SK-N-MC (cell line): ENCODE measurements at regions not wholly inside any gene's neighbourhood (a gene's known extent, or its start where the extent isn't known, plus 50 kb on each side); places are given as distances from the start of the nearest gene placed in this dataset.

Source experiments
- DNase-seq: peaks from one replicate; pipeline ENCODE4 v3.0.0-alpha.2; 2011; ENCODE audit warnings: low read depth, low spot score
- H3K27ac ChIP-seq: fragments of 200-600 bp; sonication (generic); 2 replicates; pipeline ENCODE4 v1.5.1; 2016; ENCODE audit warnings: mixed run types
- H3K36me3 ChIP-seq: fragments of 200-600 bp; sonication (generic); 2 replicates; pipeline ENCODE4 v1.6.1; 2017; ENCODE audit warnings: antibody characterized with exemption, low read length, mixed read lengths; ENCODE audit not compliant: insufficient read depth
- H3K4me3 ChIP-seq: fragments of 200-600 bp; sonication (generic); 2 replicates; pipeline ENCODE4 v1.5.1; 2016
- H3K9ac ChIP-seq: fragments of 200-600 bp; sonication (generic); 2 replicates; pipeline ENCODE4 v1.8.0; 2017; ENCODE audit warnings: mixed run types, mixed read lengths; ENCODE audit not compliant: insufficient read length
- H3K9me3 ChIP-seq: fragments of 200-600 bp; sonication (generic); 2 replicates; pipeline ENCODE4 v1.6.1; 2017; ENCODE audit warnings: low read depth, mild to moderate bottlenecking, antibody characterized with exemption, low read length, moderate library complexity, mixed read lengths
- EZH2 ChIP-seq: fragments of 200-600 bp; sonication (generic); IDR thresholded peaks from one replicate; pipeline ENCODE4 v1.6.1; 2017; ENCODE audit warnings: antibody characterized with exemption
- FOXP2 ChIP-seq: optimal IDR thresholded peaks from 2 replicates; pipeline ENCODE3; 2011; ENCODE audit warnings: mild to moderate bottlenecking, moderate library complexity; ENCODE audit not compliant: insufficient read depth; ENCODE audit errors: extremely low read length, control extremely low read depth
- POLR2AphosphoS5 ChIP-seq: IDR thresholded peaks from 2 replicates; pipeline ENCODE4 v1.6.1; 2012; ENCODE audit warnings: mild to moderate bottlenecking, low read depth, low read length, borderline replicate concordance

GRCh38 chr4:100949350-100949935 is 397.9 kb downstream of the PPP3CA start:
- H3K9ac ChIP-seq: no peak overlapping the region
- no peak overlapping the region for H3K4me3 ChIP-seq
- no peaks in the 10 kb centered on the region for H3K9me3 ChIP-seq
- no peaks in the 10 kb centered on the region for H3K36me3 ChIP-seq
- no peak overlapping the region for H3K27ac ChIP-seq
- TF ChIP-seq POLR2AphosphoS5 (no peak), FOXP2 (no peak), EZH2 (no peak)
- no peak for DNase-seq

- DNase-seq: no peak
- TF ChIP-seq POLR2AphosphoS5: no peak
- H3K9me3 ChIP-seq: no peaks in the 10 kb centered on the region
These were observed 398.4 kb downstream of the PPP3CA start for GRCh38 chr4:100948911-100949310.

GRCh38 chr4:100945789-100946188 is 401.5 kb downstream of the PPP3CA start:
- Histone ChIP-seq H3K4me3 (no peak overlapping the region), H3K9ac (no peak overlapping the region), H3K27ac (no peak overlapping the region), H3K36me3 (no peaks in the 10 kb centered on the region), H3K9me3 (no peaks in the 10 kb centered on the region; the same call in 1 of the 2 replicates)
- no peak for DNase-seq
- no peak for TF ChIP-seq POLR2AphosphoS5
- no peak for TF ChIP-seq EZH2
- TF ChIP-seq FOXP2: no peak

More at GRCh38 chr4:100948911-100949310, 398.4 kb downstream of the PPP3CA start:
- H3K36me3 ChIP-seq: no peaks in the 10 kb centered on the region
- no peak overlapping the region for H3K4me3 ChIP-seq
- no peak overlapping the region for H3K27ac ChIP-seq
- H3K9ac ChIP-seq: no peak overlapping the region

GRCh38 chr4:100938698-100939097 is 408.6 kb downstream of the PPP3CA start:
- H3K36me3 ChIP-seq: no peaks in the 10 kb centered on the region
- no peak overlapping the region for H3K27ac ChIP-seq
- H3K4me3 ChIP-seq: no peak overlapping the region
- TF ChIP-seq POLR2AphosphoS5 (no peak), EZH2 (no peak), FOXP2 (no peak)
- no peaks in the 10 kb centered on the region; the same call in 1 of the 2 replicates for H3K9me3 ChIP-seq
- H3K9ac ChIP-seq: no peak overlapping the region
- no peak for DNase-seq

DNA sequence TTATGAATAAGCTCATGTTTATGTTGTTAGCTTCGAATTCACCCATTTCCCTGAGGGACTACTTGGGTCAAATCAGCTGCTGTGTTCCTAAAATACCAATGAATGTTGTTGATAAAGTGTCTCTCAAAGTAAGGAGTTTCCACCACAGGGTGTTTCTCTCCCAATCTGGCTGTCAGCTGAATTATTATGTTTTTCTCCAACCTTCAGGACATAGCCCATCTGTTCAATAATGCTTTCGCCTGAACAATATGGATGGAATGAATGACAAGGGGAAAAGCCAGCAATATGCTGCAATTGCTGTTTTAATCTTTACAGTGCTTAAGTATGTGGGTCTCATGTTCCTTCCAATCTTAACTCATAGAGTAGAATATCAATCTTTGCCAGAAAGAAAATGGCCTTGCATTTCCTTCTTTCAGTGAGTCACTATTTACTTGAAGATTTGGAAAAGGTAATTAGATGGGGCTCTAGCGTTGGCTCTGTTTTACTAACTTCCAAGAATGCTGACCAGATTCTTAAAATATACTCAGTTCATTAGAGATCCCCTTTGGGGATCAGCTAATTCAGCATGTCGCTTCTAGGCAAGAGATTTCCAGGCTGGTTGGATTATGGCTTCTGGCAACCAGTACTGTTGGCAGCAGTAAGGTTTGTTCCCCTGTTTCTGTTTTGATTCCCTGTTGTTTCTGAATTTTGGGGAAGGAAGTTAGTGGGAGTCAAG is 410.5 kb downstream of the PPP3CA start:
- TF ChIP-seq POLR2AphosphoS5 (no peak), EZH2 (no peak), FOXP2 (no peak)

DNA sequence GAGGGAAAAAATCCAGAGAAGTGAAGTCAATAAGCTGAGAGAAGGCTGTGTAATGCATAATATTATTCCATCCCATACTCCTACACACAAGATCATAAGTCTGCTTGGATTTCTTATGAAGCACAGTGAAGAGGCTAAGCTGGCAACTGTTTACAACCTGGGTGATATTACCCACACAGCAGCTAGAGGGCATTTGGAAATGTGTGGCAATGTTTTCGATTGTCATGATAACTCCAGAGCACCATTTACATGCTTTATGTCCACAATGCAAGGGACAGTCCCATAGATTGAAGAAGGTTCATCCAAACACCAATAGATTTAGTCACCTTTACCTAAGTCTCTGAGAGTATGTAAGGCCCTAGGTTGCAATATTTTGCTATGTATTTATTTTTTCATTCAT is 412.2 kb downstream of the PPP3CA start:
- H3K9me3 ChIP-seq: no peaks in the 10 kb centered on the region
- no peak overlapping the region for H3K27ac ChIP-seq
- no peaks in the 10 kb centered on the region for H3K36me3 ChIP-seq
- no peak overlapping the region for H3K9ac ChIP-seq
- no peak overlapping the region for H3K4me3 ChIP-seq
- DNase-seq: no peak
- no peak for TF ChIP-seq POLR2AphosphoS5
- no peak for TF ChIP-seq FOXP2
- TF ChIP-seq EZH2: no peak

More for the DNA sequence above, 410.5 kb downstream of the PPP3CA start:
- H3K9me3 ChIP-seq: no peaks in the 10 kb centered on the region
- H3K4me3 ChIP-seq: no peak overlapping the region
- no peaks in the 10 kb centered on the region for H3K36me3 ChIP-seq
- H3K9ac ChIP-seq: no peak overlapping the region
- DNase-seq: no peak
- no peak overlapping the region for H3K27ac ChIP-seq

DNA sequence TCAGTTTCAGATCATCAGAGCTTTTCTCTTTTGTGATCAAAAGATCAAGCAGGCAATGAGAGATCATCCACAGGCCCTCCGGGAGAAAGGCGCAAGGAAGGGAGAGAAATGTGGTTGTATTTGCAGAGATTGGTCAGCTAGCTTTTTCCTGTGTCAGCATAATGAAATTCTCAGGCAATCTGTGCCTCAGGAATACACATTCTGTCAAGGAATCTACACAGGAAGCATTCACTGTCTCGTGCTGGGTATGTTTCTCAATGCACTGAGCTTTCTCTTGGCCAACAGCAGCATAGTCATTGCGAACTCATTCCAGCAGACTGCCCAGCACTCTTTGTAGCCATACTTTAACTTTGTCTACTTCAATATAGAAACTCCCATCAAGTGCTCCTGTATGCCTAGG is 413.7 kb downstream of the PPP3CA start:
- Histone ChIP-seq H3K36me3 (no peaks in the 10 kb centered on the region), H3K4me3 (no peak overlapping the region), H3K27ac (no peak overlapping the region), H3K9ac (no peak overlapping the region), H3K9me3 (no peaks in the 10 kb centered on the region)
- no peak for DNase-seq
- TF ChIP-seq POLR2AphosphoS5 (no peak), EZH2 (no peak)

- H3K4me3 ChIP-seq: no peak overlapping the region
- H3K9ac ChIP-seq: no peak overlapping the region
- TF ChIP-seq FOXP2 (no peak), POLR2AphosphoS5 (no peak), EZH2 (no peak)
- no peak for DNase-seq
- H3K27ac ChIP-seq: no peak overlapping the region
- H3K36me3 ChIP-seq: no peaks in the 10 kb centered on the region
- no peaks in the 10 kb centered on the region for H3K9me3 ChIP-seq
These were observed 411.9 kb upstream of the EMCN start for GRCh38 chr4:100929758-100930157.

- TF ChIP-seq FOXP2 (no peak), POLR2AphosphoS5 (no peak), EZH2 (no peak)
- Histone ChIP-seq H3K4me3 (no peak overlapping the region), H3K27ac (no peak overlapping the region), H3K36me3 (no peaks in the 10 kb centered on the region), H3K9ac (no peak overlapping the region), H3K9me3 (no peaks in the 10 kb centered on the region)
- no peak for DNase-seq
These were observed 411.3 kb upstream of the EMCN start for GRCh38 chr4:100929135-100929534.
